CD4-positive, CD25-positive, alpha-beta regulatory T cell (primary cell): ENCODE measurements at regions not wholly inside any gene's neighbourhood (a gene's known extent, or its start where the extent isn't known, plus 50 kb on each side); places are given as distances from the start of the nearest gene placed in this dataset.
"Not testable (repeated sequence)": the region's sequence is repeated elsewhere in the genome, so short reads cannot be mapped to it uniquely, and the experiment has no call there.

Experiments
- ATAC-seq, 2 donors: fragments of 150-1000 bp; cut with Tn5 transposase; one replicate each; pipeline ENCODE4 v1.10.0; 2021; ENCODE audit warnings: low read depth in 2 of 2, moderate number of reproducible peaks in 2 of 2, moderate library complexity in 1 of 2
- DNase-seq, 3 donors: peaks; one replicate each; pipeline versions ENCODE4 v3.0.0 to v3.0.0-alpha.2; 2012 to 2022; ENCODE audit warnings: mixed read lengths in 1 of 3
- H3K27ac ChIP-seq: one replicate; pipeline ENCODE4 v1.7.0; 2013; ENCODE audit warnings: mild to moderate bottlenecking, low read length; ENCODE audit not compliant: insufficient read depth, poor library complexity, severe bottlenecking
- H3K27me3 ChIP-seq: one replicate; pipeline ENCODE4 v1.7.0; 2013; ENCODE audit warnings: low read length; ENCODE audit not compliant: control insufficient read depth, insufficient read depth
- H3K36me3 ChIP-seq: one replicate; pipeline ENCODE4 v1.7.0; 2013; ENCODE audit warnings: mild to moderate bottlenecking, low read length, moderate library complexity; ENCODE audit not compliant: control insufficient read depth, insufficient read depth
- H3K4me1 ChIP-seq: 2 replicates; pipeline ENCODE4 v1.7.0; 2013; ENCODE audit warnings: mild to moderate bottlenecking, low read length; ENCODE audit not compliant: insufficient read depth, control insufficient read depth, poor library complexity, severe bottlenecking
- H3K4me3 ChIP-seq: one replicate; pipeline ENCODE4 v1.7.0; 2013; ENCODE audit warnings: low read depth, mild to moderate bottlenecking, low read length, moderate library complexity
- H3K9me3 ChIP-seq, 2 experiments: 1 replicate in 1 of 2; 2 replicates in 1 of 2; pipeline ENCODE4 v1.7.0; 2013; ENCODE audit warnings: low read length in 2 of 2, mild to moderate bottlenecking in 1 of 2, moderate library complexity in 1 of 2; ENCODE audit not compliant: control insufficient read depth in 2 of 2
- H3K27ac Mint-ChIP-seq, 3 donors: one replicate each; pipeline ENCODE4 v1.8.0; 2020 to 2022; ENCODE audit warnings: mild to moderate bottlenecking in 3 of 3, mixed read lengths in 3 of 3, moderate library complexity in 2 of 3
- H3K27me3 Mint-ChIP-seq: one replicate; pipeline ENCODE4 v1.8.0; 2022; ENCODE audit warnings: mild to moderate bottlenecking, mixed read lengths
- H3K36me3 Mint-ChIP-seq: one replicate; pipeline ENCODE4 v1.8.0; 2020; ENCODE audit warnings: mixed read lengths
- H3K4me1 Mint-ChIP-seq, 4 donors: one replicate each; pipeline ENCODE4 v1.8.0; 2020 to 2022; ENCODE audit warnings: mixed read lengths in 4 of 4, mild to moderate bottlenecking in 1 of 4
- H3K4me3 Mint-ChIP-seq, 4 donors: one replicate each; pipeline ENCODE4 v1.8.0; 2020 to 2022; ENCODE audit warnings: mild to moderate bottlenecking in 4 of 4, mixed read lengths in 4 of 4, moderate library complexity in 3 of 4
- H3K9me3 Mint-ChIP-seq, 7 donors: one replicate each; pipeline ENCODE4 v1.8.0; 2020 to 2022; ENCODE audit warnings: mixed read lengths in 7 of 7, mild to moderate bottlenecking in 3 of 7, moderate library complexity in 2 of 7

DNA sequence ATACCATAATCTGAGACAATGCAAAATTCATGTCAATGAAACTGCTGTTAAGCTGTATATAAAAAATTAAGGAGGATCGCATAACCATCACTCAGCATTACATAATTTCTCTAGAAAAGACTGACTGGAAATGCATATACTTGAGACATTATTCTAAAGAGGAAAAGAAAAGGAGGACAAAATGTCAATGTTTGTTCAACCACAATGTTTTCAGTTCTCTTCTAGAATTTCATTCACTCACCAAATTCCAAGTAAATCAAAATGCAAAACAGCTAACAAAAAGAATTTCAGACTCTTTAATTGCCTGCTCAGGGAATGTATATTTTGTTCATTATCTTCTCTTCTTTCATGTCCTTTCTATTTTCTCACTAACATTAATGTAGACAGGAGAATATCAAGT, 106.2 kb upstream of the CCDC28A start:
- Mint-ChIP-seq H3K36me3 (no peaks in the 10 kb centered on the region), H3K27ac (no peak overlapping the region), H3K4me1 (peaks cover 0 to 2% (median 0%) of the 10 kb centered on the region in 4 donors), H3K9me3 (no peaks in the 10 kb centered on the region), H3K27me3 (peaks cover 14% of the 10 kb centered on the region), H3K4me3 (no peak overlapping the region)
- no peaks in the 10 kb centered on the region for H3K9me3 ChIP-seq
- H3K4me1 ChIP-seq, result no peaks in the 10 kb centered on the region
- no peak overlapping the region for H3K27ac ChIP-seq
- no peaks in the 10 kb centered on the region for H3K27me3 ChIP-seq
- no peak for ATAC-seq
- H3K4me3 ChIP-seq, result no peak overlapping the region
- no peak for DNase-seq
- no peaks in the 10 kb centered on the region for H3K36me3 ChIP-seq

DNA sequence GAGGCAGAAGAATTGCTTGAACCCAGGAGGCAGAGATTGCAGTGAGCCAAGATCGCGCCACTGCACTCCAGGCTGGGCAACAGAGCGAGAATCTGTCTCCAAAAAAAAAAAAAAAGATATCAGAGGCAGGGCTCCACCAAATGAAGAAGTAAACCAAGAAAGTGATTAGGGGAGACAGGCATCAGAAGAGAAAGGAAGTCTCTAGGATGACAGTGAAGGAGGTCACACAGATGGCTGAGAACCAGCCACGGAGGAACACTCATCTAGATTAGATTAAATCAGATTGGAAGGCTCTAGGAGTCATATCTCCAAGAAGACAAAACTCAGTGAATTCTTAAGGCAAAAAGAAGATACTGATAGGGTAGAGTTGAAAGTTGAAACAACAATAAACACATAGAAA, 102.2 kb upstream of the CCDC28A start:
- Mint-ChIP-seq H3K4me3 (no peak overlapping the region), H3K4me1 (peaks cover 0 to 2% (median 0%) of the 10 kb centered on the region in 4 donors), H3K27ac (no peak overlapping the region), H3K36me3 (no peaks in the 10 kb centered on the region), H3K9me3 (peaks cover 0 to 3% (median 0%) of the 10 kb centered on the region in 7 donors), H3K27me3 (peaks cover 5% of the 10 kb centered on the region)
- Histone ChIP-seq H3K27ac (no peak overlapping the region), H3K9me3 (no peaks in the 10 kb centered on the region), H3K36me3 (no peaks in the 10 kb centered on the region), H3K27me3 (no peaks in the 10 kb centered on the region), H3K4me3 (no peak overlapping the region), H3K4me1 (no peaks in the 10 kb centered on the region)
- ATAC-seq (no peak), DNase-seq (no peak)

- Mint-ChIP-seq H3K4me3 (no peak overlapping the region), H3K9me3 (peaks cover 0 to 3% (median 0%) of the 10 kb centered on the region in 7 donors), H3K27ac (no peak overlapping the region), H3K36me3 (no peaks in the 10 kb centered on the region), H3K4me1 (peaks cover 0 to 2% (median 0%) of the 10 kb centered on the region in 4 donors), H3K27me3 (peaks cover 5% of the 10 kb centered on the region)
- no peaks in the 10 kb centered on the region for H3K9me3 ChIP-seq
- H3K4me1 ChIP-seq, result no peaks in the 10 kb centered on the region
- DNase-seq (no peak), ATAC-seq (no peak)
- no peak overlapping the region for H3K27ac ChIP-seq
- no peaks in the 10 kb centered on the region for H3K27me3 ChIP-seq
- no peak overlapping the region for H3K4me3 ChIP-seq
- H3K36me3 ChIP-seq, result no peaks in the 10 kb centered on the region
These were observed 100.1 kb upstream of the CCDC28A start for GRCh38 chr6:138673346-138674014.

GRCh38 chr6:138674444-138674843, 99.1 kb upstream of the CCDC28A start:
- not testable (repeated sequence) for H3K27ac ChIP-seq, H3K9me3 Mint-ChIP-seq, H3K4me3 ChIP-seq, DNase-seq, H3K27ac Mint-ChIP-seq, H3K4me1 Mint-ChIP-seq, H3K4me3 Mint-ChIP-seq, H3K27me3 ChIP-seq, ATAC-seq, H3K36me3 ChIP-seq, H3K36me3 Mint-ChIP-seq, H3K4me1 ChIP-seq, H3K9me3 ChIP-seq
- H3K27me3 Mint-ChIP-seq, result peaks cover 12% of the 10 kb centered on the region

GRCh38 chr6:138677538-138677937, 96.0 kb upstream of the CCDC28A start:
- H3K27ac Mint-ChIP-seq, result no peak overlapping the region
- DNase-seq, result no peak
- peaks cover 2% of the 10 kb centered on the region for H3K27me3 ChIP-seq
- H3K36me3 ChIP-seq, result no peaks in the 10 kb centered on the region
- no peaks in the 10 kb centered on the region for H3K4me1 Mint-ChIP-seq
- H3K4me3 ChIP-seq, result no peak overlapping the region
- no peak for ATAC-seq
- no peak overlapping the region for H3K4me3 Mint-ChIP-seq
- no peaks in the 10 kb centered on the region for H3K4me1 ChIP-seq
- no peaks in the 10 kb centered on the region for H3K36me3 Mint-ChIP-seq
- no peaks in the 10 kb centered on the region for H3K9me3 ChIP-seq
- H3K27ac ChIP-seq, result no peak overlapping the region
- H3K9me3 Mint-ChIP-seq, result peaks cover 0 to 3% (median 0%) of the 10 kb centered on the region in 7 donors
- peaks cover 12% of the 10 kb centered on the region for H3K27me3 Mint-ChIP-seq

DNA sequence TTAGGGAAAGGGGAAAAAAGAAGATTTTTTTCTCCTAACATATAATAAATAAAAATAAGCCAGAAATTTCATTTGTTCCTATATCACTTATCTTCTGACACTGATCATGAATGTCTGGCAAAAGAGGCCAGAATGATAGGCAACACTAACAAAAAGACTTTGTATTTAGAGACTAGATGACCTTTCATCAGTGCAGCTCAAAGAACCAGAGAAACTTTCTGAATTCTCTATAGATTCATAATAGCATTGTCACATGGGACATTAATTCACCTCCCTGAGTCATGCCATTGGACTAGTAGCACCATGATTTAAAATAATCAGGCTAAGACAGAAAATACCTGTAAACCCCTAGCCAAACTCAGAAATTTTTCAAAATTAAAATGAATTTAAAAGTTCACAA, 95.4 kb upstream of the CCDC28A start:
- Histone ChIP-seq H3K4me3 (no peak overlapping the region), H3K27me3 (peaks cover 2% of the 10 kb centered on the region), H3K36me3 (no peaks in the 10 kb centered on the region), H3K9me3 (no peaks in the 10 kb centered on the region), H3K4me1 (no peaks in the 10 kb centered on the region), H3K27ac (no peak overlapping the region)
- no peaks in the 10 kb centered on the region for H3K36me3 Mint-ChIP-seq
- no peak overlapping the region for H3K4me3 Mint-ChIP-seq
- no peaks in the 10 kb centered on the region for H3K4me1 Mint-ChIP-seq
- ATAC-seq (no peak), DNase-seq (no peak)
- H3K27me3 Mint-ChIP-seq, result peaks cover 13% of the 10 kb centered on the region
- no peak overlapping the region for H3K27ac Mint-ChIP-seq
- H3K9me3 Mint-ChIP-seq, result peaks cover 0 to 3% (median 0%) of the 10 kb centered on the region in 7 donors

DNA sequence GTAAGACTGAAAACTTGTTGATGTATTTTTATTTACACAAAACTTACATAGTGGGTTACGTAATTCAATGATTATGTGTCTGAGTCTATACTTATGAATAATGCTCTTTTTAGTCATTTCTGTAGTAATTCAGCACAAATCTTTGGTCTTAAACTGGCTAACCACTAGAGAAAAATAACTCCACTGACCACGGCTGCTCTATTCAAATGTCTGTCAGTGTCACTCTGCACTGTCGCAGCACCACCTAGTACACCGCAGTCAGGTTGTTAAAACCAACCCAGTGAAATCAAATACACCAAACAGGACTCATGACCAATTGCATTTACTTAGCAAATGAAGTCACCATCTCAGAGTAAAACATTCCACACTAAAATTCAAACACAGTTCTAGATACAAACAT, 93.5 kb upstream of the CCDC28A start:
- Histone ChIP-seq H3K4me1 (no peaks in the 10 kb centered on the region), H3K9me3 (no peaks in the 10 kb centered on the region), H3K36me3 (no peaks in the 10 kb centered on the region), H3K4me3 (no peak overlapping the region), H3K27ac (no peak overlapping the region), H3K27me3 (peaks cover 2% of the 10 kb centered on the region)
- DNase-seq (no peak), ATAC-seq (no peak)
- Mint-ChIP-seq H3K36me3 (no peaks in the 10 kb centered on the region), H3K27me3 (peaks cover 21% of the 10 kb centered on the region), H3K4me1 (no peaks in the 10 kb centered on the region), H3K27ac (no peak overlapping the region), H3K9me3 (peaks cover 0 to 2% (median 0%) of the 10 kb centered on the region in 7 donors), H3K4me3 (no peak overlapping the region)

DNA sequence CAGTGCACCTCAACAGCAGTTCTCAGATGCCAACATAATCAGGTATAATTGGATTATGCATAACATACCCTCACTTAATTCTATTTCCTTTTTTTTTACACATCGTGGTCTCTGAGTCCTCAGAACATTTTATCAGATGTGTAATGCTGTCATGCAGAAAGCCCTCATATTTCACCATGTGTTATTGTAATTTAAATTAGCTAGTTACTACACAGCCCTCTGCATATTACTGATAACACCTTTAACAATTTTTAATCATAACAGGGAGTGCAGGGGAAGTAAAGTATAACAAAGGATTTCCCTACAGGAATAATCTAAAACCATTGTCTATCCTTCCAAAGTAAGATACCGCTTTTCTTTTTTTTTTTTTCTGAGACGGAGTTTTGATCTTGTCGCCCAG, 91.9 kb upstream of the CCDC28A start:
- no peak for DNase-seq
- Mint-ChIP-seq H3K9me3 (peaks cover 0 to 1% (median 0%) of the 10 kb centered on the region in 7 donors), H3K4me1 (no peaks in the 10 kb centered on the region), H3K27me3 (peaks cover 21% of the 10 kb centered on the region), H3K27ac (no peak overlapping the region), H3K36me3 (no peaks in the 10 kb centered on the region), H3K4me3 (no peak overlapping the region)
- no peak overlapping the region for H3K4me3 ChIP-seq
- H3K27me3 ChIP-seq, result peaks cover 2% of the 10 kb centered on the region
- H3K27ac ChIP-seq, result no peak overlapping the region
- ATAC-seq, result no peak
- H3K9me3 ChIP-seq, result no peaks in the 10 kb centered on the region
- no peaks in the 10 kb centered on the region for H3K4me1 ChIP-seq
- H3K36me3 ChIP-seq, result no peaks in the 10 kb centered on the region
